ENCODE measurements at regions not wholly inside any gene's neighbourhood (a gene's known extent, or its start where the extent isn't known, plus 50 kb on each side); places are given as distances from the start of the nearest gene placed in this dataset.

DNA sequence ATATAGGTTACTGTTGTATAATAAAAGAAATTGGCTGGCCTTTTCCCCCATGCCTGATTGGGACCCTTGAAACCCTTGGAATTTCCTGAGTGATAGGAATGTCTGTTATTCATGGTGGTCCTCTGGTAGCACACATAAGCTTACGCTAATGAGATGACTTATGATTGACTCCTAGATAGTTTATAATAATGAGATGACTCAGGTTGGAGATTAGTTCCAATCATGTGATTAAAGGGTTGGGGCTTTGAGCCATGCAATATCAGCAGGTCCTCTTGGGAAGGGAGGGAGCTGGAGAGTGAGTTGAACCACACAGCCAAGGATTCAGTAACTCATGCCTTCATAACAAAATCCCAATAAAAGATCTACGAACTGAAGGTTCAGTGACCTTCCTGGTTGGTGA, 407.6 kb upstream of the MANEA start:
- no peak for TF ChIP-seq POLR2A (IDR thresholded peaks at IDR 0.05; ENCODE audit: low read depth, low read length)
- TF ChIP-seq TAF1 (IDR thresholded peaks at IDR 0.05; ENCODE audit: low read depth, low read length): no peak
- TF ChIP-seq POLR2AphosphoS5 (IDR thresholded peaks at IDR 0.05; ENCODE audit: low read depth, low read length): no peak
- TF ChIP-seq PAX5 (IDR thresholded peaks at IDR 0.05; ENCODE audit: insufficient read depth, low read length, severe bottlenecking): no peak

All from GM12891 (cell line).